WTC11 (cell line): ENCODE measurements at regions not wholly inside any gene's neighbourhood (a gene's known extent, or its start where the extent isn't known, plus 50 kb on each side); places are given as distances from the start of the nearest gene placed in this dataset.

Source experiments
- ATAC-seq: fragments of 200-7000 bp; cut with Tn5 transposase; 2 replicates; pipeline ENCODE4 v1.10.0; 2021; ENCODE audit warnings: mild to moderate bottlenecking, moderate library complexity
- CTCF ChIA-PET: fragments of 300-600 bp; sonication (Branson Sonifier 250); formaldehyde crosslinking; loops from one replicate; lab custom pipeline; 2021; ENCODE audit warnings: antibody characterized with exemption; lab: Charles Lee
- POLR2A ChIA-PET: fragments of 350-600 bp; sonication (Branson Sonifier 250); formaldehyde crosslinking; loops from one replicate; lab custom pipeline; 2021; ENCODE audit warnings: antibody characterized with exemption; lab: Charles Lee
- DNase-seq: peaks from one replicate; pipeline ENCODE4 v3.0.0; 2021; ENCODE audit warnings: low spot score
- H3K27ac Mint-ChIP-seq: 2 replicates; pipeline ENCODE4 v1.8.0; 2021; ENCODE audit warnings: mixed read lengths
- H3K27me3 Mint-ChIP-seq: 2 replicates; pipeline ENCODE4 v1.8.0; 2021; ENCODE audit warnings: low read depth, mild to moderate bottlenecking, moderate library complexity, mixed read lengths
- H3K36me3 Mint-ChIP-seq: 2 replicates; pipeline ENCODE4 v1.8.0; 2021; ENCODE audit warnings: mixed read lengths
- H3K4me1 Mint-ChIP-seq: 2 replicates; pipeline ENCODE4 v1.8.0; 2022; ENCODE audit warnings: mixed read lengths
- H3K4me3 Mint-ChIP-seq: 2 replicates; pipeline ENCODE4 v1.8.0; 2021; ENCODE audit warnings: mild to moderate bottlenecking, moderate library complexity, mixed read lengths
- H3K9me3 Mint-ChIP-seq: 2 replicates; pipeline ENCODE4 v1.8.0; 2021; ENCODE audit warnings: mixed read lengths
- ATF1 ChIP-seq: sonication (generic); formaldehyde crosslinking; IDR thresholded peaks from 2 replicates; pipeline ENCODE4 v1.8.1; 2023; ENCODE audit warnings: mild to moderate bottlenecking, moderate library complexity, missing genetic modification reagents
- ESRRA ChIP-seq: sonication (generic); formaldehyde crosslinking; IDR thresholded peaks from 2 replicates; pipeline ENCODE4 v1.8.1; 2022; ENCODE audit warnings: mild to moderate bottlenecking, missing genetic modification reagents, borderline replicate concordance
- ETV6 ChIP-seq: sonication (generic); formaldehyde crosslinking; IDR thresholded peaks from 2 replicates; pipeline ENCODE4 v1.8.1; 2022; ENCODE audit warnings: mild to moderate bottlenecking, missing genetic modification reagents
- FOXJ3 ChIP-seq: sonication (generic); formaldehyde crosslinking; IDR thresholded peaks from 2 replicates; pipeline ENCODE4 v1.9.0; 2021; ENCODE audit warnings: missing genetic modification reagents, mild to moderate bottlenecking, borderline replicate concordance
- GABPB1 ChIP-seq: sonication (generic); formaldehyde crosslinking; IDR thresholded peaks from 2 replicates; pipeline ENCODE4 v1.8.1; 2023; ENCODE audit warnings: mild to moderate bottlenecking, missing genetic modification reagents
- GRHL2 ChIP-seq: fragments of 250-450 bp; sonication (Bioruptor Pico); IDR thresholded peaks from 2 replicates; pipeline ENCODE4 v1.8.0; 2022; ENCODE audit warnings: mild to moderate bottlenecking, moderate library complexity; ENCODE audit not compliant: insufficient replicate concordance, severe bottlenecking
- JAZF1 ChIP-seq: fragments of 250-450 bp; sonication (Bioruptor Pico); IDR thresholded peaks from 2 replicates; pipeline ENCODE4 v1.9.0; 2021; ENCODE audit warnings: moderate library complexity, mild to moderate bottlenecking, inconsistent platforms
- MYBL2 ChIP-seq: sonication (generic); formaldehyde crosslinking; IDR thresholded peaks from 2 replicates; pipeline ENCODE4 v1.8.1; 2023; ENCODE audit warnings: mild to moderate bottlenecking, moderate library complexity, missing genetic modification reagents
- NFYB ChIP-seq: sonication (generic); formaldehyde crosslinking; conservative IDR thresholded peaks from 2 replicates; pipeline ENCODE4 v1.8.0; 2022; ENCODE audit warnings: low read depth, missing genetic modification reagents
- PRRX2 ChIP-seq: fragments of 250-450 bp; sonication (Bioruptor Pico); IDR thresholded peaks from 2 replicates; pipeline ENCODE4 v1.8.0; 2021; ENCODE audit warnings: mild to moderate bottlenecking
- SOX15 ChIP-seq: fragments of 250-450 bp; sonication (Bioruptor Pico); IDR thresholded peaks from 2 replicates; pipeline ENCODE4 v1.9.0; 2021; ENCODE audit warnings: mild to moderate bottlenecking
- TCF7 ChIP-seq: sonication (generic); formaldehyde crosslinking; IDR thresholded peaks from 2 replicates; pipeline ENCODE4 v1.8.0; 2022; ENCODE audit warnings: mild to moderate bottlenecking, low read depth, missing genetic modification reagents, moderate library complexity
- ZNF138 ChIP-seq: sonication (generic); formaldehyde crosslinking; conservative IDR thresholded peaks from 2 replicates; pipeline ENCODE4 v1.8.1; 2022; ENCODE audit warnings: mild to moderate bottlenecking, moderate library complexity, missing genetic modification reagents
- ZNF219 ChIP-seq: sonication (generic); formaldehyde crosslinking; IDR thresholded peaks from 2 replicates; pipeline ENCODE4 v1.8.0; 2023; ENCODE audit warnings: missing genetic modification reagents, mild to moderate bottlenecking, borderline replicate concordance
- ZNF263 ChIP-seq: sonication (generic); formaldehyde crosslinking; IDR thresholded peaks from 2 replicates; pipeline ENCODE4 v1.8.1; 2022; ENCODE audit warnings: low read depth, mild to moderate bottlenecking, moderate library complexity, missing genetic modification reagents
- ZNF396 ChIP-seq: fragments of 250-450 bp; sonication (Bioruptor Pico); IDR thresholded peaks from 2 replicates; pipeline ENCODE4 v1.8.0; 2021; ENCODE audit warnings: mild to moderate bottlenecking, moderate library complexity, borderline replicate concordance
- ZNF671 ChIP-seq: fragments of 250-450 bp; sonication (Bioruptor Pico); IDR thresholded peaks from 2 replicates; pipeline ENCODE4 v1.8.0; 2021; ENCODE audit warnings: mild to moderate bottlenecking
- TF ChIP-seq, protein P1 (sequence below): fragments of 250-450 bp; sonication (Bioruptor Pico); IDR thresholded peaks from 2 replicates; pipeline ENCODE4 v1.8.0; 2021; ENCODE audit warnings: mild to moderate bottlenecking
- TF ChIP-seq, protein P2 (sequence below): sonication (generic); formaldehyde crosslinking; conservative IDR thresholded peaks from 2 replicates; pipeline ENCODE4 v1.8.1; 2023; ENCODE audit warnings: mild to moderate bottlenecking, low read depth, missing genetic modification reagents, moderate library complexity
- TF ChIP-seq, protein P3 (sequence below): sonication (generic); formaldehyde crosslinking; IDR thresholded peaks from 2 replicates; pipeline ENCODE4 v1.8.0; 2023; ENCODE audit warnings: missing genetic modification reagents
- TF ChIP-seq, protein P4 (sequence below): sonication (generic); formaldehyde crosslinking; IDR thresholded peaks from 2 replicates; pipeline ENCODE4 v1.8.1; 2023; ENCODE audit warnings: mild to moderate bottlenecking, moderate library complexity, missing genetic modification reagents
- TF ChIP-seq, protein P5 (sequence below): sonication (generic); formaldehyde crosslinking; IDR thresholded peaks from 2 replicates; pipeline ENCODE4 v1.8.1; 2022; ENCODE audit warnings: missing genetic modification reagents, borderline replicate concordance
- TF ChIP-seq, protein P6 (sequence below): fragments of 200-600 bp; IDR thresholded peaks from 2 replicates; pipeline ENCODE4 v1.8.0; 2022; ENCODE audit warnings: antibody characterized with exemption

DNA sequence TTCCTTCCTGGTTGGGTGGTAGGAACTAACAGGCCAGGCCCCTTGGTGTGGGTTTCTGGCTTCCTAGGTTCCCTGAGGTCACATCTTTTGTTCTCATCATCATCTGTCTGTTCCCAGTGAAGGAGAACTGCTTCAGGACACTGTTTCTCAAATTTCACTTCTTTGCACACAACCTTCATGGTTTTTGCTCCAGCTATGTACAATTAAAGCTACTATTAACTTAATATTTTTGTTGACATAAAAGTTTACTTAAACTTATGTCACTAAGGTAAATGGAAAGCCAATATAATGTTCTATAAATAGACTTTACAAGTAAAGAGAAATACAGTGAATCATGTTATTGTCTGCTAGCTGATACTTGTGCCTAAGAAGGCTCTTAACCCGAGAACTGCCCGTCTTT, 120.7 kb upstream of the KCNG1 start (continued):
- TF ChIP-seq, protein P1, sequence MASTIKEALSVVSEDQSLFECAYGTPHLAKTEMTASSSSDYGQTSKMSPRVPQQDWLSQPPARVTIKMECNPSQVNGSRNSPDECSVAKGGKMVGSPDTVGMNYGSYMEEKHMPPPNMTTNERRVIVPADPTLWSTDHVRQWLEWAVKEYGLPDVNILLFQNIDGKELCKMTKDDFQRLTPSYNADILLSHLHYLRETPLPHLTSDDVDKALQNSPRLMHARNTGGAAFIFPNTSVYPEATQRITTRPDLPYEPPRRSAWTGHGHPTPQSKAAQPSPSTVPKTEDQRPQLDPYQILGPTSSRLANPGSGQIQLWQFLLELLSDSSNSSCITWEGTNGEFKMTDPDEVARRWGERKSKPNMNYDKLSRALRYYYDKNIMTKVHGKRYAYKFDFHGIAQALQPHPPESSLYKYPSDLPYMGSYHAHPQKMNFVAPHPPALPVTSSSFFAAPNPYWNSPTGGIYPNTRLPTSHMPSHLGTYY (CRISPR knock-in tag): no peak
- TF ChIP-seq MYBL2 (CRISPR knock-in tag) (no peak), ESRRA (CRISPR knock-in tag) (no peak), ZNF263 (CRISPR knock-in tag) (no peak), ZNF671 (CRISPR knock-in tag) (no peak), GRHL2 (no peak), ZNF138 (no peak), ZNF396 (CRISPR knock-in tag) (no peak), NFYB (CRISPR knock-in tag) (no peak), FOXJ3 (CRISPR knock-in tag) (no peak), ATF1 (CRISPR knock-in tag) (no peak)
- TF ChIP-seq, all 79 proteins: peak for 0

DNA sequence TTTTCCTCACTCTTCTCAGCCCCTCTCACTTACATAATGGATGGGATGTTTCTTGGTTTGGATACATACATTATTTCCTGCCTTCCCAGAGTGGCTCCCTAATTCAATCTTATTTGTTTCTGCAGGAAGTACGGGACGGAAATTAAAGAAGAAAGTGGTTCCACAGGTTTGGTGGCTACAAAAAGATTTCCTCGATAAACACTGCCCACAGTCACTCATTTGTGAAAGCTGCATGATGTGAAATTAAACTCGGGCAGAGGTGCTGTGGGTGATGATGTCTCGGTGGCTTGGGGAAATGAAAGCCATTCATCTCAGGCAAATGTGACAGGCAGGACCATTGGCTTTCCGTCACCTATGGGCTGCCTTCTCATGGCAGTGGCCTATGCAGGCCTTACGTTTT, 119.5 kb upstream of the KCNG1 start:
- CTCF ChIA-PET: no interaction called here
- Mint-ChIP-seq H3K27ac (no peak overlapping the region), H3K4me1 (no peaks in the 10 kb centered on the region), H3K27me3 (peaks cover 2% of the 10 kb centered on the region; the same call in 1 of the 2 replicates), H3K36me3 (peaks cover 9% of the 10 kb centered on the region; the same call in 1 of the 2 replicates), H3K9me3 (peaks cover 15% of the 10 kb centered on the region), H3K4me3 (no peak overlapping the region)
- POLR2A ChIA-PET: no interaction called here
- no peak for ATAC-seq
- no peak for TF ChIP-seq SOX15 (CRISPR knock-in tag)
- TF ChIP-seq, protein P2, sequence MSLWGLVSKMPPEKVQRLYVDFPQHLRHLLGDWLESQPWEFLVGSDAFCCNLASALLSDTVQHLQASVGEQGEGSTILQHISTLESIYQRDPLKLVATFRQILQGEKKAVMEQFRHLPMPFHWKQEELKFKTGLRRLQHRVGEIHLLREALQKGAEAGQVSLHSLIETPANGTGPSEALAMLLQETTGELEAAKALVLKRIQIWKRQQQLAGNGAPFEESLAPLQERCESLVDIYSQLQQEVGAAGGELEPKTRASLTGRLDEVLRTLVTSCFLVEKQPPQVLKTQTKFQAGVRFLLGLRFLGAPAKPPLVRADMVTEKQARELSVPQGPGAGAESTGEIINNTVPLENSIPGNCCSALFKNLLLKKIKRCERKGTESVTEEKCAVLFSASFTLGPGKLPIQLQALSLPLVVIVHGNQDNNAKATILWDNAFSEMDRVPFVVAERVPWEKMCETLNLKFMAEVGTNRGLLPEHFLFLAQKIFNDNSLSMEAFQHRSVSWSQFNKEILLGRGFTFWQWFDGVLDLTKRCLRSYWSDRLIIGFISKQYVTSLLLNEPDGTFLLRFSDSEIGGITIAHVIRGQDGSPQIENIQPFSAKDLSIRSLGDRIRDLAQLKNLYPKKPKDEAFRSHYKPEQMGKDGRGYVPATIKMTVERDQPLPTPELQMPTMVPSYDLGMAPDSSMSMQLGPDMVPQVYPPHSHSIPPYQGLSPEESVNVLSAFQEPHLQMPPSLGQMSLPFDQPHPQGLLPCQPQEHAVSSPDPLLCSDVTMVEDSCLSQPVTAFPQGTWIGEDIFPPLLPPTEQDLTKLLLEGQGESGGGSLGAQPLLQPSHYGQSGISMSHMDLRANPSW: no peak
- TF ChIP-seq, protein P3, sequence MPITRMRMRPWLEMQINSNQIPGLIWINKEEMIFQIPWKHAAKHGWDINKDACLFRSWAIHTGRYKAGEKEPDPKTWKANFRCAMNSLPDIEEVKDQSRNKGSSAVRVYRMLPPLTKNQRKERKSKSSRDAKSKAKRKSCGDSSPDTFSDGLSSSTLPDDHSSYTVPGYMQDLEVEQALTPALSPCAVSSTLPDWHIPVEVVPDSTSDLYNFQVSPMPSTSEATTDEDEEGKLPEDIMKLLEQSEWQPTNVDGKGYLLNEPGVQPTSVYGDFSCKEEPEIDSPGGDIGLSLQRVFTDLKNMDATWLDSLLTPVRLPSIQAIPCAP (CRISPR knock-in tag): no peak
- TF ChIP-seq JAZF1 (CRISPR knock-in tag): no peak
- TF ChIP-seq, protein P4, sequence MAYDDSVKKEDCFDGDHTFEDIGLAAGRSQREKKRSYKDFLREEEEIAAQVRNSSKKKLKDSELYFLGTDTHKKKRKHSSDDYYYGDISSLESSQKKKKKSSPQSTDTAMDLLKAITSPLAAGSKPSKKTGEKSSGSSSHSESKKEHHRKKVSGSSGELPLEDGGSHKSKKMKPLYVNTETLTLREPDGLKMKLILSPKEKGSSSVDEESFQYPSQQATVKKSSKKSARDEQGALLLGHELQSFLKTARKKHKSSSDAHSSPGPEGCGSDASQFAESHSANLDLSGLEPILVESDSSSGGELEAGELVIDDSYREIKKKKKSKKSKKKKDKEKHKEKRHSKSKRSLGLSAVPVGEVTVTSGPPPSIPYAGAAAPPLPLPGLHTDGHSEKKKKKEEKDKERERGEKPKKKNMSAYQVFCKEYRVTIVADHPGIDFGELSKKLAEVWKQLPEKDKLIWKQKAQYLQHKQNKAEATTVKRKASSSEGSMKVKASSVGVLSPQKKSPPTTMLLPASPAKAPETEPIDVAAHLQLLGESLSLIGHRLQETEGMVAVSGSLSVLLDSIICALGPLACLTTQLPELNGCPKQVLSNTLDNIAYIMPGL (CRISPR knock-in tag): no peak
- TF ChIP-seq PRRX2 (CRISPR knock-in tag): no peak
- no peak for TF ChIP-seq GRHL2
- no peak for TF ChIP-seq TCF7 (CRISPR knock-in tag)
- TF ChIP-seq GABPB1: no peak
- no peak for TF ChIP-seq ZNF219 (CRISPR knock-in tag)
- TF ChIP-seq, protein P5, sequence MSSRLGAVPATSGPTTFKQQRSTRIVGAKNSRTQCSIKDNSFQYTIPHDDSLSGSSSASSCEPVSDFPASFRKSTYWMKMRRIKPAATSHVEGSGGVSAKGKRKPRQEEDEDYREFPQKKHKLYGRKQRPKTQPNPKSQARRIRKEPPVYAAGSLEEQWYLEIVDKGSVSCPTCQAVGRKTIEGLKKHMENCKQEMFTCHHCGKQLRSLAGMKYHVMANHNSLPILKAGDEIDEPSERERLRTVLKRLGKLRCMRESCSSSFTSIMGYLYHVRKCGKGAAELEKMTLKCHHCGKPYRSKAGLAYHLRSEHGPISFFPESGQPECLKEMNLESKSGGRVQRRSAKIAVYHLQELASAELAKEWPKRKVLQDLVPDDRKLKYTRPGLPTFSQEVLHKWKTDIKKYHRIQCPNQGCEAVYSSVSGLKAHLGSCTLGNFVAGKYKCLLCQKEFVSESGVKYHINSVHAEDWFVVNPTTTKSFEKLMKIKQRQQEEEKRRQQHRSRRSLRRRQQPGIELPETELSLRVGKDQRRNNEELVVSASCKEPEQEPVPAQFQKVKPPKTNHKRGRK (CRISPR knock-in tag): no peak
- TF ChIP-seq ETV6 (CRISPR knock-in tag): no peak
- TF ChIP-seq, protein P6, sequence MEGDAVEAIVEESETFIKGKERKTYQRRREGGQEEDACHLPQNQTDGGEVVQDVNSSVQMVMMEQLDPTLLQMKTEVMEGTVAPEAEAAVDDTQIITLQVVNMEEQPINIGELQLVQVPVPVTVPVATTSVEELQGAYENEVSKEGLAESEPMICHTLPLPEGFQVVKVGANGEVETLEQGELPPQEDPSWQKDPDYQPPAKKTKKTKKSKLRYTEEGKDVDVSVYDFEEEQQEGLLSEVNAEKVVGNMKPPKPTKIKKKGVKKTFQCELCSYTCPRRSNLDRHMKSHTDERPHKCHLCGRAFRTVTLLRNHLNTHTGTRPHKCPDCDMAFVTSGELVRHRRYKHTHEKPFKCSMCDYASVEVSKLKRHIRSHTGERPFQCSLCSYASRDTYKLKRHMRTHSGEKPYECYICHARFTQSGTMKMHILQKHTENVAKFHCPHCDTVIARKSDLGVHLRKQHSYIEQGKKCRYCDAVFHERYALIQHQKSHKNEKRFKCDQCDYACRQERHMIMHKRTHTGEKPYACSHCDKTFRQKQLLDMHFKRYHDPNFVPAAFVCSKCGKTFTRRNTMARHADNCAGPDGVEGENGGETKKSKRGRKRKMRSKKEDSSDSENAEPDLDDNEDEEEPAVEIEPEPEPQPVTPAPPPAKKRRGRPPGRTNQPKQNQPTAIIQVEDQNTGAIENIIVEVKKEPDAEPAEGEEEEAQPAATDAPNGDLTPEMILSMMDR: no peak
- no peak for DNase-seq
